ENCODE measurements at regions not wholly inside any gene's neighbourhood (a gene's known extent, or its start where the extent isn't known, plus 50 kb on each side); places are given as distances from the start of the nearest gene placed in this dataset.

- intact Hi-C loops (cut with micrococcal nuclease; ENCODE audit: unreplicated experiment) = loop anchor here (2.0 to 5.0 kb wide), 3 partner anchors 14 to 1161 kb away; no protein-coding TSS in a partner anchor
- DNase-seq (ENCODE audit: low spot score) = peak; percentile 71
- Histone ChIP-seq H3K27ac (ENCODE audit: extremely low read length, insufficient read depth, low read length) (no peak overlapping the region), H4K20me1 (ENCODE audit: insufficient read depth, low read length) (no peaks in the 10 kb centered on the region), H3K27me3 (ENCODE audit: control insufficient read depth in 1 of 2, insufficient read depth in 2 of 2, low read length in 2 of 2) (peaks cover 0 to 11% of the 10 kb centered on the region in 2 experiments; a peak in 2 of 5 replicates), H3K9ac (ENCODE audit: insufficient read depth, low read depth, low read length) (no peak overlapping the region; the same call in 1 of the 2 replicates), H3K79me2 (ENCODE audit: insufficient read depth, low read length) (no peaks in the 10 kb centered on the region), H3K9me3 (ENCODE audit: low read length) (no peaks in the 10 kb centered on the region), H2AFZ (ENCODE audit: low read length) (peak overlapping the region; percentile 6), H3K4me3 (replicated peaks in 1 of 3; ENCODE audit: insufficient read depth in 1 of 3, low read depth in 2 of 3, low read length in 3 of 3) (peak overlapping the region; percentile 8 to 37 (median 22); a peak in 5 of 6 replicates), H3K4me2 (ENCODE audit: low read depth, low read length) (peak overlapping the region; percentile 64), H3K4me1 (ENCODE audit: insufficient read depth, low read length) (peaks cover 19% of the 10 kb centered on the region), H3K36me3 (replicated peaks in 1 of 2; ENCODE audit: control insufficient read depth in 1 of 2, insufficient read depth in 2 of 2, low read length in 2 of 2) (no peaks in the 10 kb centered on the region)
- ChIA-PET POLR2A (no interaction called here), CTCF (ENCODE audit: low intra/inter-chr PET ratio, low total read pairs) (interaction anchor here (2.6 to 2.8 kb wide), 2 partner anchors 146 to 147 kb away, joined by 19 to 36 read pairs; no protein-coding TSS in a partner anchor)
- ATAC-seq = peak; percentile 89
- WGBS (ENCODE audit: low lambda C conversion rate) = under 1% methylated on average over 6 of the region's 6 CpGs
- peak; percentile 57 for FAIRE-seq
- in situ Hi-C loops (cut with HindIII; ENCODE audit: extremely low pct_ligation_motif_present, low pct_unique_long_range_greater_than_20kb) = loop anchor here (5.0 to 10.0 kb wide), 4 partner anchors 146 to 964 kb away; no protein-coding TSS in a partner anchor
- no TSS peak for BruUV-seq (replicated peaks)
- TF ChIP-seq REST (IDR thresholded peaks at IDR 0.05; ENCODE audit: borderline replicate concordance in 1 of 2, low read depth in 1 of 2, low read length in 2 of 2) (peak in 1 of 2 experiments; percentile 55; a peak in 1 of 4 replicates), TBX3 (IDR thresholded peaks at IDR 0.05; ENCODE audit: borderline replicate concordance) (peak; percentile 78; the same call in 1 of the 2 replicates), ATF7-NPFF (CRISPR knock-in tag; IDR thresholded peaks at IDR 0.05; ENCODE audit: low read depth) (no peak), SIN3B (IDR thresholded peaks at IDR 0.05; ENCODE audit: low read length) (no peak), HMG20A (CRISPR knock-in tag; IDR thresholded peaks at IDR 0.05; ENCODE audit: borderline replicate concordance) (peak; percentile 76; the same call in 1 of the 2 replicates), ARID2 (CRISPR knock-in tag; IDR thresholded peaks at IDR 0.05; ENCODE audit: borderline replicate concordance) (0 out of 2 replicates have a peak, but pooled peaks have one; percentile 80), HMGA1 (CRISPR knock-in tag; conservative IDR thresholded peaks at IDR 0.05) (no peak), ZNF724P (CRISPR knock-in tag; IDR thresholded peaks at IDR 0.05; ENCODE audit: borderline replicate concordance) (0 out of 2 replicates have a peak, but pooled peaks have one; percentile 40), SP140L (CRISPR knock-in tag; IDR thresholded peaks at IDR 0.05; ENCODE audit: borderline replicate concordance) (no peak), LCORL (IDR thresholded peaks at IDR 0.05) (no peak), LCORL (CRISPR knock-in tag; IDR thresholded peaks at IDR 0.05) (peak; percentile 55; the same call in 1 of the 2 replicates), TBL1XR1 (IDR thresholded peaks at IDR 0.05; ENCODE audit: borderline replicate concordance, low read length, partially characterized antibody) (no peak), CENPX (CRISPR knock-in tag; IDR thresholded peaks at IDR 0.05) (no peak), ZNF775 (CRISPR knock-in tag; IDR thresholded peaks at IDR 0.05; ENCODE audit: borderline replicate concordance) (no peak), GFI1 (CRISPR knock-in tag; IDR thresholded peaks at IDR 0.05; ENCODE audit: borderline replicate concordance) (peak; percentile 97), GLMP (CRISPR knock-in tag; IDR thresholded peaks at IDR 0.05; ENCODE audit: borderline replicate concordance) (no peak), ZFAT (CRISPR knock-in tag; conservative IDR thresholded peaks at IDR 0.05) (0 out of 2 replicates have a peak, but pooled peaks have one; percentile 33), RBFOX2 (IDR thresholded peaks at IDR 0.05; ENCODE audit: low read depth, low read length) (no peak), JARID2 (CRISPR knock-in tag; IDR thresholded peaks at IDR 0.05; ENCODE audit: insufficient replicate concordance) (no peak)
Observed at GRCh38 chr14:38868399-38869290, 234.4 kb downstream of the SEC23A start.

All from HepG2 (cell line).